AG09309 (cell line): ENCODE measurements at regions not wholly inside any gene's neighbourhood (a gene's known extent, or its start where the extent isn't known, plus 50 kb on each side); places are given as distances from the start of the nearest gene placed in this dataset.

ENCODE experiments used
- DNase-seq: peaks from one replicate; pipeline ENCODE4 v3.0.0-alpha.2; 2010; ENCODE audit warnings: low read depth
- H3K4me3 ChIP-seq: 2 replicates; pipeline ENCODE4 v1.5.1; 2011; ENCODE audit warnings: mild to moderate bottlenecking, low read depth, low read length, moderate library complexity; ENCODE audit not compliant: control insufficient read depth
- TF ChIP-seq, protein P1 (sequence below): IDR thresholded peaks from 2 replicates; pipeline ENCODE4 v1.5.1; 2011; ENCODE audit warnings: mild to moderate bottlenecking, low read depth, low read length, inconsistent platforms; ENCODE audit not compliant: insufficient read depth, control insufficient read depth; ENCODE audit errors: missing control alignments

DNA sequence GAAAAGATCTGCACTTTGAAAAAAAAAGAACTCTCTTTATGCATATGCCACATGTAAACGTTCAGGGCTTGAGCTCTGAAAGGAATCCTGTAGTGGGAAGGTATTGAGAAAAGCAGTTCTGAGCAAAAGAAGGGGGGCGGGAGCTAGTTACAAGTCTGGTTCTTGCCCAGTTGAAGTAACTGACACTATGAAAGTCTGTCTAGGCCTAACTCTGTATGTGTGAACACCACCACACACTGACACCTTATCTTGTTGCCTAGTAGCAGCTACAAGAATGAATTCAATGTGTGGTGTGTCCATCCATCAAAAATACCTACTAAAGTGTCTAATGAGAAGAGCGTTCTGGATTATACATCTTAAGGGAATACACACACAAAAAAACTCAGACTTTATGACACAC, 820.6 kb downstream of the DIAPH3 start:
- TF ChIP-seq, protein P1, sequence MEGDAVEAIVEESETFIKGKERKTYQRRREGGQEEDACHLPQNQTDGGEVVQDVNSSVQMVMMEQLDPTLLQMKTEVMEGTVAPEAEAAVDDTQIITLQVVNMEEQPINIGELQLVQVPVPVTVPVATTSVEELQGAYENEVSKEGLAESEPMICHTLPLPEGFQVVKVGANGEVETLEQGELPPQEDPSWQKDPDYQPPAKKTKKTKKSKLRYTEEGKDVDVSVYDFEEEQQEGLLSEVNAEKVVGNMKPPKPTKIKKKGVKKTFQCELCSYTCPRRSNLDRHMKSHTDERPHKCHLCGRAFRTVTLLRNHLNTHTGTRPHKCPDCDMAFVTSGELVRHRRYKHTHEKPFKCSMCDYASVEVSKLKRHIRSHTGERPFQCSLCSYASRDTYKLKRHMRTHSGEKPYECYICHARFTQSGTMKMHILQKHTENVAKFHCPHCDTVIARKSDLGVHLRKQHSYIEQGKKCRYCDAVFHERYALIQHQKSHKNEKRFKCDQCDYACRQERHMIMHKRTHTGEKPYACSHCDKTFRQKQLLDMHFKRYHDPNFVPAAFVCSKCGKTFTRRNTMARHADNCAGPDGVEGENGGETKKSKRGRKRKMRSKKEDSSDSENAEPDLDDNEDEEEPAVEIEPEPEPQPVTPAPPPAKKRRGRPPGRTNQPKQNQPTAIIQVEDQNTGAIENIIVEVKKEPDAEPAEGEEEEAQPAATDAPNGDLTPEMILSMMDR, result no peak
- no peak overlapping the region for H3K4me3 ChIP-seq
- no peak for DNase-seq

DNA sequence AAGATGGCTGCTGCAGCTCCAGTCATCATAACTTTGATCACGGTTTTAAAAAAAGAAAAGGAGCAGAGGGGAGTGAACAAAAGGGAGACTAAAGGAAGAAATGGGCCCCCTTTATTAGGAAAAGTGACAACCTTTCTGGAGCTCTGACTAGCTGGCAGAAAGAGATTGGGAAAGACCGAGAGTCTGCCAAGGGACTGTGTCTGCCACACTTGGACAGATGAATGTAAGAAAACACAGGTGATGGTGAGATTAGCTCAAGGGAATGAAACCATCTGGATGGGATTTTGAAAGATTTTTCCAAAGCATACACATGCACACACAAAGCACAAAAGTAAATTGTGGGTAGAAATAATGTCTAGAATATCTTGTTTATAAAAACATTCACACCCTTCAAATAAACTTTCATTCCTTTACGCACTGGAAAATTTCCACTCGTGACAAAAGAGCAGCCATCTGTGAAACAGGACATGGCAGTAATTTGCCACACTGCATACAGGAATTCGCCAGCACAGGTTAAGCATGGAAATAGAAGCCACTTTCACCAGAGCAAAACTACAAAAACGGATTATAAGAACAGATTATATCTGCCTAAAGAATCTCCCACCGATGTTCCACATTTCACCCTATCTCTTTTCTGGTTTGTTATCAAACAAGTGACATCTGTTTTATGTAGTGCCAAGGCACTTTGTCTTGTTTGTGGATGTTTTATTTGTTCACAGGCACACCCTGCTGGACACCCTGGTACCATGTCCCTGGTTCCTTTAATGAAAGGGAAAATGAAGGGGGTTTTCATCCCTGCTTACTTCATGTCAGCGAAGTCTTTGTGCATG, 819.5 kb downstream of the DIAPH3 start:
- no peak for DNase-seq
- TF ChIP-seq, protein P1, result no peak
- H3K4me3 ChIP-seq, result no peak overlapping the region

DNA sequence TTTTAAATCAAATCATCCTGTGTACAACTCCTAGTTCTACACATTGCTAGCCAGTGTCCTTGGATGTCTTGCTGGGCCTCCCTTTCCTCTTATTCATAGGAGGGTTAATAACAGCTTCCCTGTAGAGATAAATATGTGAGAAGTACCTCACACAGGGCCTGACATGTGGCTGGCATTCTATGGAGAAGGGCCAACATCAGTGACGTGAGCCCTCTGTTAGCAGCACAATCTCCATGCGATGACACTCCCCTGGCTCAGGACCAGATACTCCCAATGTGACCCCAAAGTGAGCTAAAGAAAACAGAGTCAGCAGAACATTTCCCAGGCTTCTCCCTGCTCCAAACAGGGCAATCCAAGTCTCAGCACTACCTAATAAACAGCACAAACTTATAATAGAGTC, 818.4 kb downstream of the DIAPH3 start:
- no peak overlapping the region for H3K4me3 ChIP-seq
- no peak for DNase-seq
- TF ChIP-seq, protein P1, result no peak

DNA sequence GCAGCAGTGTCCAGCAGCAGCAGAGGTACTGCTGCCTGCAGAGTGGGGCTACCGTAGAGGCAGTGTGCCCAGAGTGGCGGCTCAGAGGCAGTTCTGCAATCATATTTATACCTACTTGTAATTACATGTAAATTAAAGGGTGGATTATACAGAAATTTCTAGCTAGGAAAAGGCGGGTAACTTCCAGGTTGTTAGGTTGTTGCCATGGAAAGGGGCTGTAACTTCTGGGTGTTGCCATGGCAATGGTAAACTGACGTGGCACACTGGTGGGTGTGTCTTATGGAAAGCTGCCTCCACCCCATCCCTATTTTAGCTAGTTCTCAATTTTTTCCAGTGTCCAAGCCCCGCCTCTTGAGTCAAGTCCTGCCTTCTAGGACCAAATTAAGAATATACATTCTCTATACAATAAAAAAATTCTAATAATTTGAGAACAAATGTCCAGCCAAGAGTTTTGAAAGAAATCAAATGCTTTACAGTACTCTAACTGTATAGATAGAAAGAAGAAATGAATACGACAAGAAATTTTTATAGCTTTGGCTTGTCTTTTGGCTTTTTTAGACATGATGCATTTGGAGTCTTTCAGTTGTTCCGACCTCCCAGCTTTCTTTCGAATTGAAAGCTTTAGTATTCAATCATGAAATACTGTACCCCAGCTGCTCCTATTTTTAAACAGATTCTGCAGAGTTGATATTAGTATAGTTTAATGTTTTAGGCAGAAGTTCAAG, 816.6 kb downstream of the DIAPH3 start:
- TF ChIP-seq, protein P1, result no peak
- H3K4me3 ChIP-seq, result no peak overlapping the region
- no peak for DNase-seq

DNA sequence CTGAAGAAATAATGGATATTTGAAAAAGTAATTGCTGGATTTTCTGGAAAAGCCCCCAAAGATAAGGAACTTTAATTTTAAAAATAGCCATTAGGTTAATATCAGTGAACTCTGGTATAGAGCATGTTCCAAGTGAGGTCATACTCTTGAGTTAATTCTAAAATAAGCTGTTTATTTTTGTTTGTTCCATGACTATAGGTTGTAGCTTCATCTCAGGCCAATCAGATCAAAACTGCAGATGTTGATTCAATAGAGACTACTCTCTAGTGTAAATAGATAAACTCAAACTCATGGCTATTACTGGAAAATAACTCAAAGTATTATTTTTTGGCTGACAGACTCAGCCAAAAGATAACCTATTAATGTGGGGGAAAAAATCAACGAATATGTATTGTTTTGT, 815.1 kb downstream of the DIAPH3 start:
- TF ChIP-seq, protein P1, result no peak
- no peak for DNase-seq

DNA sequence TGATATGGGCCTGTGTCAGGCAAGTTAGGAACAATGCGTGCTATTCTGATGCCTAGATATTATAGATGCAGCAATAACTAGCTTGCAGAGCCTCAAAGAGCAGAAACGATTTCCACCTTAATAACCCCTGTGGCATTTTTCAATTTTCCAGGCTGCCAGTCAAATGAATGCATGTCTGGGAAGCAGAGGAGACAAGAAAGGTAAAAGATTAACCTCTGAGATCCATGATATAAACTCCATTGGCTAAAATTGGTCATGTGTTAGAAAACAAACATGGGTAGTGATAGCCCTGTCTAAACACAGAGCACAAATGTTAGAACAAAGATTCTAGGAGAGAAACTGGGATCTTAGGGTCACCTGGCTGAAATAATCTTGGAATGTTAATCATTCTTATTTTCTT, 811.1 kb downstream of the DIAPH3 start:
- no peak overlapping the region for H3K4me3 ChIP-seq
- TF ChIP-seq, protein P1, result no peak

More for the DNA sequence above, 815.1 kb downstream of the DIAPH3 start:
- H3K4me3 ChIP-seq, result no peak overlapping the region

More for the DNA sequence above, 811.1 kb downstream of the DIAPH3 start:
- no peak for DNase-seq
